GM18909 (cell line): ENCODE measurements at regions not wholly inside any gene's neighbourhood (a gene's known extent, or its start where the extent isn't known, plus 50 kb on each side); places are given as distances from the start of the nearest gene placed in this dataset.

ENCODE experiments used
- ATAC-seq: cut with Tn5 transposase; IDR thresholded peaks from one replicate; pipeline ENCODE4 v1.9.1; 2021; ENCODE audit warnings: mild to moderate bottlenecking; ENCODE audit not compliant: unreplicated experiment, poor library complexity

GRCh38 chr11:92380882-92381281 lies 156.3 kb downstream of the FAT3 start:
- no peak for ATAC-seq

DNA sequence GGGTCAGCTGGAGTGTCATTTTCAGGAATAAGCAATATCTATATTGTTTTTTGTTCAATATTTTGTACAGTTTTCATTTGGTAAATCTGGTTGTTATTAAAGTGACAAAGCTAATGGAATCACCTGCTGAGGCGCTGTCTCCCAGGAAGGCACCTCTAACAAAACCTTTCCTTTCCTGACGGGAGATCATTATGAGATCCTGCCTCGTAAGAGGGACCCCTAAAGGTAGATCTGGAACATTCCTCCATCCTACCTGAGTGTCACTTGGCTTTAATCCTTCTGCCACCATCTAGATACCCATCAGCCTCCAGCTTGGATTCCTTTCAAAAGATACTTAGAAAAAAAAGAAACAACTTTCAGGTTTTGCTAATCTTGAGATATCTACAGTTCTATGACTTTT lies 157.7 kb downstream of the FAT3 start:
- no peak for ATAC-seq

DNA sequence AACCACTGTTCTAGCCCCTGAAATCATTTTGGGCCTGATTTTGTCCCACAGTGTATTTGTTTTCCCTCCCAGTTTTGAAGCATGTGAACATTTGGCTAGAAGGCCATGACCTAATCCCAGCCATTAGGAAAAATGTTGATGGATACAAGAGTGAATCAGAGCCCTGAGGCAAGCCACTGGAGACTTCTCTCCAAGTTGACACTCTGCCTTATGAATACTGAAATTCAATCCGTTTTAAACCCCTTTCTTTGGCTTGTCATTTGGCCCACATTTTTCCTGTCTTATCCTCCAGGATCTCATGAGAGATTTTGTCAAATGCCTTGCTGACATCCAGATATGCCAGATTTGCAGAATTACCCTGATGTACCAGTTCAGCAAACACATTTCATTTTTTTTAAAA lies 158.8 kb downstream of the FAT3 start:
- no peak for ATAC-seq

- no peak for ATAC-seq
Measured at GRCh38 chr11:92384358-92384757, 159.7 kb downstream of the FAT3 start.

DNA sequence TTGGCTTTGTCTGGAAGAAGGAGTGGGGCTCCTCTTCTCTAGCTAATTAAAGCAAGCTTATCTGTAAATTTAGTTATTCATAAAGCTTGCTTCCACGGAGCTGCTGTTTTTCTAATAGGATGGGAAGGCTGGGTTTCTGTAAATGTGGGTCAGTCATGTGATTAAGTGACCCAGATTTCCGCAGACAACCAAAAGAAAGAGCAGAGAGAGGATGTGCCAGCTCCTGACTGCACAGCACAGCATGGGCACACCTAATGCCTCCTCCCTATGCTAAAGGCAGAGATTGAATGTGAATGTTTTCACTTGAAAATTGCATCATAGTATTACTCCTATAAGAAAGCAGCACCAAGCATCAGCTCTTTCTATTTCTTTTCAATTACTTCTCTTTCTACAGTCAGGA lies 160.2 kb downstream of the FAT3 start:
- no peak for ATAC-seq

- no peak for ATAC-seq
Measured at GRCh38 chr11:92386577-92386976, 162.0 kb downstream of the FAT3 start.

DNA sequence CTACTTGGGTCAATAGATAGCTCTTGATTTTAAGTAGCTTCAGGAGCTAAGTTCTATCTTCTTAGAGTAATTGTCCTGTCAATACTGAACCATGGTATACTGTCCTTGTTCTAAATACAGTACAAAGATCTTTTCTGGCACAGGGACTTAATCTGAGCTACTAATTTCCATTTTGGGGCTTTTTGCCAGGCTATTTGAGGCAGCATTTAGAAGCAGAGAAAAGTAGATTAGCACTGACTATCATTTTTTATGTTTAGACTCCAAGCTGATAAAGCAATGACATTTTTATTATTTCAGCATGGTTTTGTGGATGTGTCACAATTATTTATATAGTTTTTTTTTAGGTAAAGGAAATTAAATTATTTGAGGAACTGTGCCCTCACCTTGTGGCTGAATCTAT lies 163.2 kb downstream of the FAT3 start:
- no peak for ATAC-seq

DNA sequence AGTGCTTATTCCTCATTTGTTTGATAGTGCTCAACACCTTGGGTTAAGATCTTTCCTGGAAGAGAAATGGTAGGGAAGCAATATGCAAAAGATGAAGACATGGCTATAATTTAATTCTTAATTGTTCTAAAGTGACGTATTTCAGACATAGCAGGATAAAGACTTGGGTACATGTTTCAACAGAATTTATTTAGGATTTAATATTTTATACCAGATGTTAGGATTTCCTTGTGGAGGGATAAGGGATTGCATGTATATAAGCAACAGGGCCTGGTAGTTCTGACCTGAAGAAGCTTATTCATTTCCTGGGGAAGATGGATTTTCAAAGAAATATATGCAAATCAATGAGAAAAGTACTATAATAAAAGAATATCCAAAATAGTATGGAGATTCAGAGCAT lies 163.8 kb downstream of the FAT3 start:
- ATAC-seq: no peak

DNA sequence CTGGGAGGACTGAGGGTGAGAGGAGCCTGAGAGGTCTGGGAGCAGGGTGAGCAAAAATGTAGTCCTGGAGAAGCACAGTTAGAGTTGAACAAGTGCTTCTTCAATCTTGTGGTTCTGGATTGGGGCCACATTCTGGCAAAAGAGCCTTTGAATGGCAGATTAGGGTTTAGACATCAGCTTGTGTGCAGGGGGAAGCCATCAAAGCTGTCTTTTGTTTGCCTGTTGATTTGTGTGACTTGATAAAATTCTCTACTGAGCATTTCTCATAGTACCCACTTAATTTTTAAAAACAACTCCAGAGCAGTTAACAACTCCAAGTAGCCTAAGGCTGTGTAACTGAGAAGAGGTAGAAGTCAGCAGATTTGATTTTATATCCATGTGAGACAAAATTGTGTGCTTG lies 166.2 kb downstream of the FAT3 start:
- ATAC-seq: no peak

DNA sequence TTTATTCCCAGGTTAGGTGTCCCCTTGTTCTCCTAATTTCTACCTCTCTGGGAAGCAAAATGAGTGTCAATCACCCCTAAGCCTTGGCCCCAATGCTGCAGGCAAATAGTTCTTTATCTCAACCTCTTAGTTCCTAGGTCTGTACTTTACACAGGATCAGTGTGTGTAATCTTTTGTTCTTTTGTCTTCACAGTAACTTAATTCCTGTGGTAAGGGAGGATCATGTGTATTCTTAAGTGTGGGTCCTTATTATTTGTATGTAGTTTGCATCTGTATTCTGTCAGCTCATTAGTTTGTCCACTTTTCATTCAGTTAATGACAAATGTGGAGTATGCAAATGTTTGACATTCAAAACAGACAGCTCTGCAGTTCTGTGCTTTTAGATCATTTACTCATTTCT lies 166.7 kb downstream of the FAT3 start:
- no peak for ATAC-seq

GRCh38 chr11:92391808-92392207 lies 167.2 kb downstream of the FAT3 start:
- ATAC-seq: no peak

DNA sequence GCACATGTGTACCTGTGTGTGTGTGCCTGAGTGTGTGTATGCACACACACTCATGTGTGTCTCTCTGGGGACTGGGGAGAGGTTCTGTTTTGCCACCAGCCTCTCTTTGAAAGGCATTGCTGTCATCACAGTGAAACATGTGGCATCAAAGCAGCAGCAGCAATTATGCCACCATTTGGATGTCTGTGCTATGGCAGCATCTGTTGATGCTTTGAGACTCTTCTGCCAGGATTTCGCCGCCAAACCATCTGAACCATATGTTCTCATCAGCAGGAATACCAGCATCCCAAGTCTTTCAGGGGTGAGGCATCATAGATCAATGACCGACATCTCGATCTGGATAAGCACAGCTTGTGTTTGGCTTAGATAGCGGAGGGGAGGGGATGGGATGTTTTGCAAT lies 168.6 kb downstream of the FAT3 start:
- no peak for ATAC-seq

DNA sequence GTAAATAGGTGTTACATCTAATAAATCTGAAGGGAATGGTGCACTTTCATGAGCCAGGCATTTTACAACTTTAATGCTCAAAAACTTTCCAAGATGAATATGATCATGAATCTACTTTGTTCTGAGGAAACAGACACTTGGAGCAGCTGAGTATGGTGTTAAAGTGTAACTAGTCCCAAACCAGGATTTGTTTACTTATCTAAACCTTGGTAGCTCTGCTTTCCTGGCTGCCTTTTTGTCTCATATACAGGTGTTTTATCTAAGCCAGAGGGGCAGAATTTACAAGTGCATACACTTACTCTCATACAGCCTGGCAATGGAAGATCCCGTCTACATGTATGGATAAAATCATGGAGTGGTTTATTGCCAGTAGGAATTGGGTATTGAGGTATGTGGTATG lies 171.5 kb downstream of the FAT3 start:
- ATAC-seq: no peak

- no peak for ATAC-seq
Measured at GRCh38 chr11:92397221-92397755, 172.7 kb downstream of the FAT3 start.

DNA sequence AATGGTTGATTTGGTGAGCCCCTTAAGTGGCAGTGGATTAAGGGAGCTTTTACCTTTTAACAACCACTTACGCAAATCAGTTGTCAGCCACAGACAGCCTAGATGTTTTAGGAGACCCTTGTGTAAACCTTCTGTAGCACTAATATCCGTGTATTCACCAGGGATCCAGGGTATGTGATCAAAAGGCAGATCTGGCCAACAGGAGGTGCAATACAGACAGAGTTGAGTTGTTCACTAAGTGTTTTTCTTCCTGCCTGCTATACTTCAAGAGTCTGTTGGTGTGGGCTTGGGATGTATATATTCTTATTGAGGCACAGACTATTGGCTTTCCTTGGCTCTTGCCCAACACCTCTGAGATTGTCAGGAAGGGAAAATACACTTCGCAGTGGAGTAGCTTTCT lies 175.1 kb downstream of the FAT3 start:
- ATAC-seq: no peak

DNA sequence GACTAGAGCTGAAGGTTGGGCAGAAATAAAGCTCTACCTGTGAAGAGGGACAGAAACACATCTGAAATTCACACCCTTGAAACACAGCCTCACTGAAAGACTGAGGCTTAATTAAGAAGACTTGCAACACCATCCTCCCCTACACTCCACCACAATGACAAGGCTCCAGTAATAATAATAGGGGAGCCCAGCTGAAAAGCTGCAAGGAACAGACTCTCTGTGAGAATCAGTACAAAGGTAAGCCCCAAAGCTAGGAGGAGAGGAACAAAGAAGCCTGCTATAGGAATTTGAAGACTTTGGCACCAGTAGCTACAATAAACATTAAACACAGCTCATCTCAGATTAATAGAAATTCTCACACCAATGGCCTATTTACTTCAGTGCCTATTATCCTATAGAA lies 176.9 kb downstream of the FAT3 start:
- no peak for ATAC-seq

- ATAC-seq: no peak
Measured at GRCh38 chr11:92406472-92406871, 181.9 kb downstream of the FAT3 start.

GRCh38 chr11:92409355-92409754 lies 184.7 kb downstream of the FAT3 start:
- ATAC-seq: no peak

DNA sequence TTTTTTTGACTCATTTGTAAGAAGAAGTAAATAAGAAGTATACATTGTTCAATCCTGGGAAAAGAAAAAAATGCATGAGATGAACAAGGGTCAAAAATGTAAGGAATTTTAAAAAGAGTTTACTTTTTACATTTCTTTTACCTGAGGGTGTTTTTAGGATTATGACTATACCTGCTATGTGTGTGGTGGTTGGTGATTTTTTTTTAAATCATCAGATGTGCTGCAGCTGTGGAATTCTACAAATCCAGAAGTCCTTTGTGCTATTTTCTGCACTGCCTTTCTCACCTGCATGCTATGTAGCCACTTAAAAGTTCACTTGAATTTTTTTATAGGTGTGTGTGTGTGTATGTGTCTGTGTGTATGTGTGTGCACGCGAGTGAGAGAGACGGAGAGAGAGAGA lies 185.3 kb downstream of the FAT3 start:
- no peak for ATAC-seq

DNA sequence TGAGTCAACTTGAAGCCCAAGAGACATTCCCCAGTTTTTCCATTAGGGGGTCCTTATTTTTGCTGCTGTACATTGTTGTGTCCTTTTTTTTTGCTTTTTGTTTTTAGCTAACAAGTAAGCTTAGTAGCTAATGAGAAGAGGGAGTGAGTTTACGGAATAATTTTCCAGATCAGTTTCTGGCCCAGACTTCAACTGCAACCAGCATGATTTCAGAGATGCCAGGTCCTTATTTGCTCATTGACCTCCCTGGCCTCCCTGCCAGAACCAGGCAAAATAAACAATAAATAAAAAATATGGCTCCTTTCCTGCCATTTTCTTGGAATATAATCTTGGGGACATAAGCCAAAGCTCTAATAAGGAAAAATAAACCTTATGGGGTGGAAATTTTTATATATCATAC lies 185.9 kb downstream of the FAT3 start:
- no peak for ATAC-seq

- ATAC-seq: no peak
Measured at GRCh38 chr11:92411431-92411830, 186.8 kb downstream of the FAT3 start.

- ATAC-seq: peak; percentile 90
Measured at GRCh38 chr11:92413757-92414513, 189.3 kb downstream of the FAT3 start.
